ENCODE measurements at regions not wholly inside any gene's neighbourhood (a gene's known extent, or its start where the extent isn't known, plus 50 kb on each side); places are given as distances from the start of the nearest gene placed in this dataset.

- Histone ChIP-seq H3K4me3 (no peak overlapping the region), H3K27ac (no peak overlapping the region), H3K9me3 (no peaks in the 10 kb centered on the region), H3K36me3 (no peaks in the 10 kb centered on the region), H3K4me1 (peaks cover 0 to 33% (median 5%) of the 10 kb centered on the region in 4 donors), H3K27me3 (no peaks in the 10 kb centered on the region)
- DNase-seq, result no peak
- intact Hi-C loops (cut with DNase I; ENCODE audit: low total_unique reads), result no loop called here
- TF ChIP-seq POLR2AphosphoS5 (IDR thresholded peaks at IDR 0.05) (no peak), POLR2A (IDR thresholded peaks at IDR 0.05) (no peak), EP300 (IDR thresholded peaks at IDR 0.05) (no peak), CTCF (IDR thresholded peaks at IDR 0.05) (no peak)
- 32 to 69% (median 45%) methylated on average over 5 of the region's 5 CpGs for WGBS, 5 donors
These were observed 448.3 kb upstream of the SLC14A2 start for GRCh38 chr18:45166836-45167551.

- TF ChIP-seq POLR2A (IDR thresholded peaks at IDR 0.05) (no peak), CTCF (IDR thresholded peaks at IDR 0.05) (no peak), EP300 (IDR thresholded peaks at IDR 0.05) (no peak), POLR2AphosphoS5 (IDR thresholded peaks at IDR 0.05) (no peak)
- Histone ChIP-seq H3K27me3 (no peaks in the 10 kb centered on the region), H3K9me3 (no peaks in the 10 kb centered on the region), H3K27ac (no peak overlapping the region), H3K4me3 (no peak overlapping the region), H3K4me1 (peaks cover 0 to 33% (median 5%) of the 10 kb centered on the region in 4 donors), H3K36me3 (no peaks in the 10 kb centered on the region)
- DNase-seq, result no peak
- WGBS, 5 donors, result 80 to 90% (median 85%) methylated on average over 6 of the region's 6 CpGs
- intact Hi-C loops (cut with DNase I; ENCODE audit: low total_unique reads), result no loop called here
These were observed 447.5 kb upstream of the SLC14A2 start for GRCh38 chr18:45167631-45168280.

GRCh38 chr18:45168866-45169600, 446.2 kb upstream of the SLC14A2 start:
- intact Hi-C loops (cut with DNase I; ENCODE audit: low total_unique reads), result no loop called here
- no peak for DNase-seq
- Histone ChIP-seq H3K27me3 (no peaks in the 10 kb centered on the region), H3K4me1 (peaks cover 0 to 33% (median 5%) of the 10 kb centered on the region in 4 donors), H3K4me3 (no peak overlapping the region), H3K27ac (peak overlapping the region in 3 of 5 donors; percentile 24 to 42 (median 25)), H3K36me3 (no peaks in the 10 kb centered on the region), H3K9me3 (no peaks in the 10 kb centered on the region)
- TF ChIP-seq POLR2AphosphoS5 (IDR thresholded peaks at IDR 0.05) (no peak), POLR2A (IDR thresholded peaks at IDR 0.05) (no peak), EP300 (IDR thresholded peaks at IDR 0.05) (no peak), CTCF (IDR thresholded peaks at IDR 0.05) (no peak)
- WGBS, 5 donors, result 54 to 74% (median 65%) methylated on average over 2 of the region's 2 CpGs

GRCh38 chr18:45169610-45170009, 445.7 kb upstream of the SLC14A2 start:
- Histone ChIP-seq H3K36me3 (no peaks in the 10 kb centered on the region), H3K4me3 (no peak overlapping the region), H3K9me3 (no peaks in the 10 kb centered on the region), H3K27me3 (no peaks in the 10 kb centered on the region), H3K27ac (peak overlapping the region in 3 of 5 donors; percentile 24 to 42 (median 25)), H3K4me1 (peaks cover 0 to 33% (median 5%) of the 10 kb centered on the region in 4 donors)
- intact Hi-C loops (cut with DNase I; ENCODE audit: low total_unique reads), result no loop called here
- no peak for DNase-seq
- TF ChIP-seq POLR2A (IDR thresholded peaks at IDR 0.05) (no peak), POLR2AphosphoS5 (IDR thresholded peaks at IDR 0.05) (peak in 1 of 3 donors; percentile 34), EP300 (IDR thresholded peaks at IDR 0.05) (no peak), CTCF (IDR thresholded peaks at IDR 0.05) (no peak)

All from stomach (tissue), 8 donors.